Fibroblast of the conjunctiva (primary cell): ENCODE measurements at regions not wholly inside any gene's neighbourhood (a gene's known extent, or its start where the extent isn't known, plus 50 kb on each side); places are given as distances from the start of the nearest gene placed in this dataset.

Experiments used
- DNase-seq: peaks from one replicate; pipeline ENCODE4 v3.0.0-alpha.2; 2010; ENCODE audit warnings: low read depth

DNA sequence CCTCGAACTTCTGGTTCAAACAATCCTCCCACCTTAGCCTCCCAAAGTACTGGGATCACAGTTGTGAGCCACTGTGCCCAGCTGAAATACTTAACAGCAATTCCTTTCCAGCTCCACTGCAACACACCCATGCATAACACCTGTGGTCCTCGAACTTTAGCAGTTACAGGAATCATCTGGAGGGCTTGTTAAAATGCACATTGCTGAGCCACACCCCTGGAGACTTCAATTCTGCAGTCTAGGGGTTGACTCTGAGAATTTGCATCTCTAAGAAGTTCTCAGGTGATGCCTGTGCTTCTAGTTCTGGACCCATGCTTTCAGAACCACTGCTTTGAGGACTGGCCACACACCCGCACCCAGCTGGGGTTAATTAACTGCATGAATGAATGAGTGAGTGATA, 53.1 kb upstream of the UBL3 start:
- DNase-seq, result no peak

DNA sequence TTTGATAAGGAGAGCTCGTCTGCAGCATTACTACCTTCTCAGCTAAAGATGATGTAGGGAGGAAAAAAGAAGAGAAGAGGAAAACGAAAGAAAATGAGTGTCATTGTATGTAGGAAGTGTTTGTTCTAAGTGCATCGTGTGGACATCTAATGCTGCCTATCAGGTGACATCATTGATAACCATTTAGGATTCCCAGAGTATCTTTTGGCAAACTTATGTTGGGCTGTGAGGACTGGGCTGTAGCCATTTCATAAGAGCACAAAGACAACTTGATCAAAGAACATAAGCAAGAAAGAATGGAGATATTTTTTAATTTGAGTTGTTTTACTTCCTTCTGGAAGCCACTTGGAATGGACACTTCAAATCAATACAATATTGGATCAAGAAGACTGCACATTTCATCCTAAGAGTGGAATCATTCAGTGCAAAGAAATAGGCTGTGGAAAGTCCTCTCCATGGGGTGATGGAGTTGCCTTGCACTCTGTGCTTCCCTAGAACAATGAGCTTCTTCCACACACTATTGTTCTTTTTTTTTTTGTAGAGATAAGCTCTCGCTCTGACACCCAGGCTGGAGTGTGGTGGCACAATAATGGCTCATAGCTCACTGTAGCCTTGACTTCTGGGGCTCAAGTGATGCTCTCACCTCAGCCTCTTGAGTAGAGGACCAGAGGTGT, 52.4 kb upstream of the UBL3 start:
- DNase-seq, result no peak

DNA sequence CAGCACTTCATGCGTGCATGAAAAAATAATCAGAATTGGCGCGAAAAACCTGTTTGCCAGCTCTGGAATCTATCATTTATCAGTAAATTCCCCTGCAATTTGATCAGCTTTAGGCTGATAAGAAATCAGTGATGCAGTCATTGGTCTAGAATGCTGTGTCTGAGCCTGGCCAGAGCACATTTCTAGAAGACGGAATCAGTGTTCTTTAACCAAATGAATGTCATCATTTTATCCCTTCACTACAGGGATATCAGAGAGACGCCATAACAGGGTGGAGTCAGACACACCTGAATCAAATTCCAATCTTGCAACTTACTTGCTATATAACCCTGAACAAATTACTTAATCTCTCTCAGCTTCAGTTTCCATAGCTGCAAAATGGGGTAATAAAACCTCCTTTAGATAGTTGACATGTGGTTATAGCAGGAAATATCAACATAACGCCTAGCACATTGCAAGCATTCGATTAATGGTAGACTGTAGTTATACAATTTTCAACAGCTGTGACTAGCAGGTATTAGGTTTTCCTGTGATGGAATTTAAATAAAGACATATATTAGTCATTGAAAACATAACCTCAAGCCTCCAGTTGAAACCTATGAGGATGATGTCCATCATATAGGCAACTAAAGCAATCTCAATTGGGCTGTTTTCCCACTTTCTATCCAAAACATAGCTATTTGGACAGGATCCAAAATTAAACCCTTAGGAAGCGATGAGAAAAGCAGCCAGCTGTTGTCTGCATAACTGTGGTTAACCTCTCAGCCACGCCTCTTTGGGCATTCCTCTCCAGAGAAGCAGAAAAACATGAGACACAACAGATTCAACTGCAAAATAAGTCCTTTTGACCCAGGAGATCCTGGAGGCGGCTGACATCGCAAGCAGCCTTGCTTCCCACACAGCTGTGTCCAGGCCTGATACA, 51.6 kb upstream of the UBL3 start:
- peak; percentile 68 for DNase-seq
